Skeletal muscle satellite cell (primary cell): ENCODE measurements at regions not wholly inside any gene's neighbourhood (a gene's known extent, or its start where the extent isn't known, plus 50 kb on each side); places are given as distances from the start of the nearest gene placed in this dataset.
A peak's percentile ranks its signal among the peaks of the same experiment; 100 is the strongest.

Experiments used
- H3K27me3 ChIP-seq: 2 replicates; pipeline ENCODE4 v1.7.0; 2013; ENCODE audit warnings: low read length; ENCODE audit not compliant: control insufficient read depth, insufficient read depth
- H3K36me3 ChIP-seq: 2 replicates; pipeline ENCODE4 v1.7.0; 2013; ENCODE audit warnings: mild to moderate bottlenecking, control low read depth, low read length; ENCODE audit not compliant: insufficient read depth
- H3K4me1 ChIP-seq: 2 replicates; pipeline ENCODE4 v1.7.0; 2013; ENCODE audit warnings: low read length; ENCODE audit not compliant: control insufficient read depth, insufficient read depth
- H3K4me2 ChIP-seq: 2 replicates; pipeline ENCODE4 v1.7.0; 2013; ENCODE audit warnings: mild to moderate bottlenecking, low read length
- H3K4me3 ChIP-seq: 2 replicates; pipeline ENCODE4 v1.7.0; 2013; ENCODE audit warnings: low read length
- H3K9ac ChIP-seq: 2 replicates; pipeline ENCODE4 v1.7.0; 2013; ENCODE audit warnings: mild to moderate bottlenecking, low read depth, low read length, moderate library complexity
- H3K9me3 ChIP-seq: replicated peaks from 2 replicates; pipeline ENCODE4 v1.7.0; 2013; ENCODE audit warnings: mild to moderate bottlenecking, control low read depth, low read length

- Histone ChIP-seq H3K36me3 (no peaks in the 10 kb centered on the region), H3K4me3 (no peak overlapping the region), H3K4me2 (no peak overlapping the region), H3K9me3 (no peaks in the 10 kb centered on the region), H3K27me3 (no peaks in the 10 kb centered on the region), H3K9ac (no peak overlapping the region), H3K4me1 (no peaks in the 10 kb centered on the region)
These were observed 621.8 kb downstream of the ZIC1 start for GRCh38 chr3:148030975-148031374.

GRCh38 chr3:148034353-148034752 is 625.2 kb downstream of the ZIC1 start:
- no peak overlapping the region for H3K4me3 ChIP-seq
- H3K4me1 ChIP-seq: no peaks in the 10 kb centered on the region
- H3K9me3 ChIP-seq: no peaks in the 10 kb centered on the region
- no peak overlapping the region for H3K9ac ChIP-seq
- H3K27me3 ChIP-seq: no peaks in the 10 kb centered on the region
- H3K4me2 ChIP-seq: no peak overlapping the region
- no peaks in the 10 kb centered on the region for H3K36me3 ChIP-seq

- no peak overlapping the region for H3K4me2 ChIP-seq
- H3K9me3 ChIP-seq: no peaks in the 10 kb centered on the region
- no peak overlapping the region for H3K9ac ChIP-seq
- H3K4me3 ChIP-seq: no peak overlapping the region
- H3K36me3 ChIP-seq: no peaks in the 10 kb centered on the region
- H3K27me3 ChIP-seq: no peaks in the 10 kb centered on the region
- peaks cover 1% of the 10 kb centered on the region for H3K4me1 ChIP-seq
These were observed 627.2 kb downstream of the ZIC1 start for GRCh38 chr3:148036331-148036876.

GRCh38 chr3:148042663-148043445 is 633.7 kb downstream of the ZIC1 start:
- H3K9me3 ChIP-seq: no peaks in the 10 kb centered on the region
- no peaks in the 10 kb centered on the region for H3K27me3 ChIP-seq
- H3K4me3 ChIP-seq: no peak overlapping the region
- H3K4me1 ChIP-seq: peaks cover 21% of the 10 kb centered on the region
- H3K9ac ChIP-seq: no peak overlapping the region
- no peaks in the 10 kb centered on the region for H3K36me3 ChIP-seq
- peak overlapping the region; percentile 58 for H3K4me2 ChIP-seq

- Histone ChIP-seq H3K9me3 (no peaks in the 10 kb centered on the region), H3K9ac (no peak overlapping the region), H3K4me2 (no peak overlapping the region), H3K4me3 (no peak overlapping the region), H3K36me3 (no peaks in the 10 kb centered on the region), H3K27me3 (no peaks in the 10 kb centered on the region), H3K4me1 (peaks cover 21% of the 10 kb centered on the region)
These were observed 635.0 kb downstream of the ZIC1 start for GRCh38 chr3:148044151-148044550.

- Histone ChIP-seq H3K9me3 (no peaks in the 10 kb centered on the region), H3K36me3 (no peaks in the 10 kb centered on the region), H3K4me2 (no peak overlapping the region), H3K27me3 (no peaks in the 10 kb centered on the region), H3K9ac (no peak overlapping the region), H3K4me1 (no peaks in the 10 kb centered on the region), H3K4me3 (no peak overlapping the region)
These were observed 642.7 kb upstream of the AGTR1 start for GRCh38 chr3:148054999-148055398.

GRCh38 chr3:148062590-148062989 is 635.1 kb upstream of the AGTR1 start:
- Histone ChIP-seq H3K4me2 (no peak overlapping the region), H3K9ac (no peak overlapping the region), H3K4me1 (no peaks in the 10 kb centered on the region)

GRCh38 chr3:148066802-148067201 is 630.9 kb upstream of the AGTR1 start:
- Histone ChIP-seq H3K9me3 (no peaks in the 10 kb centered on the region), H3K27me3 (no peaks in the 10 kb centered on the region), H3K4me2 (no peak overlapping the region), H3K36me3 (no peaks in the 10 kb centered on the region), H3K4me1 (no peaks in the 10 kb centered on the region), H3K4me3 (no peak overlapping the region), H3K9ac (no peak overlapping the region)

More at GRCh38 chr3:148062590-148062989, 635.1 kb upstream of the AGTR1 start:
- H3K9me3 ChIP-seq: no peaks in the 10 kb centered on the region
- no peaks in the 10 kb centered on the region for H3K36me3 ChIP-seq
- no peak overlapping the region for H3K4me3 ChIP-seq
- no peaks in the 10 kb centered on the region for H3K27me3 ChIP-seq

- Histone ChIP-seq H3K9ac (no peak overlapping the region), H3K36me3 (no peaks in the 10 kb centered on the region), H3K9me3 (no peaks in the 10 kb centered on the region), H3K4me2 (no peak overlapping the region), H3K4me1 (no peaks in the 10 kb centered on the region), H3K27me3 (no peaks in the 10 kb centered on the region), H3K4me3 (no peak overlapping the region)
These were observed 629.2 kb upstream of the AGTR1 start for GRCh38 chr3:148068466-148068865.

GRCh38 chr3:148070041-148070440 is 627.7 kb upstream of the AGTR1 start:
- Histone ChIP-seq H3K4me1 (no peaks in the 10 kb centered on the region), H3K4me3 (no peak overlapping the region), H3K36me3 (no peaks in the 10 kb centered on the region), H3K4me2 (no peak overlapping the region), H3K27me3 (no peaks in the 10 kb centered on the region), H3K9me3 (no peaks in the 10 kb centered on the region), H3K9ac (no peak overlapping the region)

GRCh38 chr3:148073721-148074456 is 623.8 kb upstream of the AGTR1 start:
- Histone ChIP-seq H3K4me1 (no peaks in the 10 kb centered on the region), H3K36me3 (no peaks in the 10 kb centered on the region), H3K27me3 (no peaks in the 10 kb centered on the region), H3K4me3 (no peak overlapping the region), H3K4me2 (no peak overlapping the region), H3K9ac (no peak overlapping the region), H3K9me3 (no peaks in the 10 kb centered on the region)
